CD4-positive, alpha-beta T cell (primary cell): ENCODE measurements at regions not wholly inside any gene's neighbourhood (a gene's known extent, or its start where the extent isn't known, plus 50 kb on each side); places are given as distances from the start of the nearest gene placed in this dataset.

Source experiments
- ATAC-seq: fragments of 200-7000 bp; cut with Tn5 transposase; one replicate; pipeline ENCODE4 v1.10.0; 2022; ENCODE audit warnings: mild to moderate bottlenecking; ENCODE audit not compliant: poor library complexity
- CTCF ChIA-PET: fragments of 350-600 bp; sonication (Branson Sonifier 250); formaldehyde crosslinking; loops from one replicate; lab custom pipeline; 2021; ENCODE audit warnings: antibody characterized with exemption, inconsistent platforms; lab: Charles Lee
- POLR2A ChIA-PET: fragments of 350-600 bp; sonication (Branson Sonifier 250); formaldehyde crosslinking; loops from one replicate; lab custom pipeline; 2021; ENCODE audit warnings: antibody characterized with exemption, inconsistent platforms; lab: Charles Lee
- DNase-seq, 14 experiments: peaks; one replicate each; pipeline ENCODE4 v3.0.0-alpha.2; 2013 to 2020; ENCODE audit warnings: mixed read lengths in 2 of 14
- H3K27ac ChIP-seq, 2 donors: one replicate each; pipeline versions ENCODE4 v1.5.1 to v1.7.0; 2013; ENCODE audit warnings: low read length in 2 of 2, low read depth in 1 of 2, mild to moderate bottlenecking in 1 of 2
- H3K27me3 ChIP-seq, 2 experiments: 1 replicate in 1 of 2; 2 replicates in 1 of 2; pipeline versions ENCODE4 v1.6.1 to v1.7.0; 2013; ENCODE audit warnings: low read length in 2 of 2, control low read depth in 1 of 2, mild to moderate bottlenecking in 1 of 2, moderate library complexity in 1 of 2; ENCODE audit not compliant: insufficient read depth in 2 of 2, control insufficient read depth in 1 of 2
- H3K36me3 ChIP-seq: one replicate; pipeline ENCODE4 v1.6.1; 2013; ENCODE audit warnings: low read length, control low read depth; ENCODE audit not compliant: insufficient read depth
- H3K4me1 ChIP-seq: one replicate; pipeline ENCODE4 v1.6.1; 2013; ENCODE audit warnings: low read length, control low read depth; ENCODE audit not compliant: insufficient read depth
- H3K4me3 ChIP-seq: one replicate; pipeline ENCODE4 v1.5.1; 2013; ENCODE audit warnings: mild to moderate bottlenecking, low read length, moderate library complexity
- H3K9me3 ChIP-seq, 2 experiments: 1 replicate in 1 of 2; 2 replicates in 1 of 2; pipeline versions ENCODE4 v1.6.1 to v1.7.0; 2013; ENCODE audit warnings: low read length in 2 of 2, mild to moderate bottlenecking in 2 of 2, control low read depth in 1 of 2, moderate library complexity in 1 of 2; ENCODE audit not compliant: control insufficient read depth in 1 of 2, insufficient read depth in 1 of 2
- H3K27ac Mint-ChIP-seq: one replicate; pipeline ENCODE4 v1.8.0; 2020; ENCODE audit warnings: mixed read lengths
- H3K27me3 Mint-ChIP-seq: one replicate; pipeline ENCODE4 v1.8.0; 2021; ENCODE audit warnings: mixed read lengths
- H3K36me3 Mint-ChIP-seq: one replicate; pipeline ENCODE4 v1.8.0; 2021; ENCODE audit warnings: low read depth, mixed read lengths
- H3K4me1 Mint-ChIP-seq: one replicate; pipeline ENCODE4 v1.8.0; 2021; ENCODE audit warnings: low read depth, mixed read lengths
- H3K4me3 Mint-ChIP-seq: one replicate; pipeline ENCODE4 v1.8.0; 2020; ENCODE audit warnings: mild to moderate bottlenecking, mixed read lengths
- H3K9me3 Mint-ChIP-seq: one replicate; pipeline ENCODE4 v1.8.0; 2020; ENCODE audit warnings: mixed read lengths
- intact Hi-C, 2 experiments: fragments of 100-400 bp; cut with DNase I in 1 of 2; cut with micrococcal nuclease in 1 of 2; formaldehyde crosslinking; loops; one replicate each; pipeline versions ENCODE4 v1.15.1 to v1.9.0; 2023 to 2025; cut with DNase I, micrococcal nuclease
- TF ChIP-seq, protein P1 (sequence below): fragments of 200-600 bp; IDR thresholded peaks from one replicate; pipeline ENCODE4 v1.8.0; 2022; ENCODE audit warnings: antibody characterized with exemption, mild to moderate bottlenecking

DNA sequence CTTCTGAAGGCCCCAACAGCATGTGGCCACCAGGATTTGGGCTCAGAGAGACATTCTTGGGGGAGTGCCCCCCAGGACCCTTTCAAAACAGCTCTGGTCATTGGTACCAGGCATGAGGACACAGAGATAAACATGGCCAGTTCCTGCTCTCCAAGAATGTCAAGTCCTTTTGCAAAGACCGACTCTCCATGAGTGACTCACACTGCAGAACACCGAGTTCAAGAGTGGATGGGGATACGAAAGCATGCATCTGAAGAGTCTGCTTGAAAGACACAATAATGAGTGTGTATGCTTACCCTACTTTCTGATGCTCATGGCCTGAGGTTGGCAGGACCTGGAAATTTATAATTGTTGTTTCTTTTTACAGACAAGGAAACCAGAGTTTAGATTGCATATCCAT is 450.6 kb downstream of the TSN start:
- ChIA-PET POLR2A (no interaction called here), CTCF (no interaction called here)
- Mint-ChIP-seq H3K27ac (no peak overlapping the region), H3K27me3 (no peaks in the 10 kb centered on the region), H3K4me1 (no peaks in the 10 kb centered on the region), H3K4me3 (no peak overlapping the region), H3K36me3 (no peaks in the 10 kb centered on the region), H3K9me3 (no peaks in the 10 kb centered on the region)
- H3K27me3 ChIP-seq = no peaks in the 10 kb centered on the region
- H3K4me1 ChIP-seq = no peaks in the 10 kb centered on the region
- DNase-seq (no peak), ATAC-seq (no peak)
- no peak overlapping the region for H3K4me3 ChIP-seq
- intact Hi-C loops = no loop called here
- no peak overlapping the region for H3K27ac ChIP-seq
- no peaks in the 10 kb centered on the region for H3K36me3 ChIP-seq
- TF ChIP-seq, protein P1, sequence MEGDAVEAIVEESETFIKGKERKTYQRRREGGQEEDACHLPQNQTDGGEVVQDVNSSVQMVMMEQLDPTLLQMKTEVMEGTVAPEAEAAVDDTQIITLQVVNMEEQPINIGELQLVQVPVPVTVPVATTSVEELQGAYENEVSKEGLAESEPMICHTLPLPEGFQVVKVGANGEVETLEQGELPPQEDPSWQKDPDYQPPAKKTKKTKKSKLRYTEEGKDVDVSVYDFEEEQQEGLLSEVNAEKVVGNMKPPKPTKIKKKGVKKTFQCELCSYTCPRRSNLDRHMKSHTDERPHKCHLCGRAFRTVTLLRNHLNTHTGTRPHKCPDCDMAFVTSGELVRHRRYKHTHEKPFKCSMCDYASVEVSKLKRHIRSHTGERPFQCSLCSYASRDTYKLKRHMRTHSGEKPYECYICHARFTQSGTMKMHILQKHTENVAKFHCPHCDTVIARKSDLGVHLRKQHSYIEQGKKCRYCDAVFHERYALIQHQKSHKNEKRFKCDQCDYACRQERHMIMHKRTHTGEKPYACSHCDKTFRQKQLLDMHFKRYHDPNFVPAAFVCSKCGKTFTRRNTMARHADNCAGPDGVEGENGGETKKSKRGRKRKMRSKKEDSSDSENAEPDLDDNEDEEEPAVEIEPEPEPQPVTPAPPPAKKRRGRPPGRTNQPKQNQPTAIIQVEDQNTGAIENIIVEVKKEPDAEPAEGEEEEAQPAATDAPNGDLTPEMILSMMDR = no peak
- no peaks in the 10 kb centered on the region for H3K9me3 ChIP-seq

DNA sequence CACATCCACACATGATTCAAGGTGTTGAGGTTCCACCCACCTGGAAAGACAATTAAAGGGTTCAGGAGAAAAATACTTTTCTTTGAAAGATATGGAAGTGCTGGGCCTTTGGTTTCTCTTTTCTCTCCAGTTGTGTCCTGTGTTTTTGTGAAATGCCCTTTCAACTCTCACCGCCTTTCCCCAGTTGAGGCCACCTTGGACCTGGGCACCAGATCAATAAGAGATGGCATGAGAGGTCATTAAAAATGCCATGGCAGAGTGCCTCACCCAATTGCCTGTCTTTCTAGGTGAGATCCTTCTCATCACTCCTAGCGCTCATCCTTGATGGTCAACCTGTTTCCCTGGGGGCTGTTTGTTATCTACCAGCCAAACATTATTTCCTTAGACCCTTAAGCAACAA is 453.9 kb downstream of the TSN start:
- no peaks in the 10 kb centered on the region for H3K4me1 Mint-ChIP-seq
- H3K27me3 Mint-ChIP-seq = no peaks in the 10 kb centered on the region
- intact Hi-C loops = no loop called here

GRCh38 chr2:122210065-122210464 is 454.6 kb downstream of the TSN start:
- Mint-ChIP-seq H3K4me3 (no peak overlapping the region), H3K9me3 (no peaks in the 10 kb centered on the region), H3K27me3 (no peaks in the 10 kb centered on the region), H3K36me3 (no peaks in the 10 kb centered on the region), H3K27ac (no peak overlapping the region), H3K4me1 (no peaks in the 10 kb centered on the region)
- Histone ChIP-seq H3K27ac (no peak overlapping the region), H3K4me1 (no peaks in the 10 kb centered on the region), H3K4me3 (no peak overlapping the region), H3K36me3 (no peaks in the 10 kb centered on the region), H3K9me3 (no peaks in the 10 kb centered on the region), H3K27me3 (no peaks in the 10 kb centered on the region)
- no peak for ATAC-seq
- CTCF ChIA-PET = no interaction called here
- DNase-seq = no peak
- POLR2A ChIA-PET = no interaction called here
- TF ChIP-seq, protein P1 = no peak
- intact Hi-C loops = no loop called here

More for the DNA sequence above, 453.9 kb downstream of the TSN start:
- Histone ChIP-seq H3K27ac (no peak overlapping the region), H3K9me3 (no peaks in the 10 kb centered on the region), H3K4me3 (no peak overlapping the region), H3K27me3 (no peaks in the 10 kb centered on the region), H3K36me3 (no peaks in the 10 kb centered on the region), H3K4me1 (no peaks in the 10 kb centered on the region)
- no peak for ATAC-seq
- POLR2A ChIA-PET = no interaction called here
- CTCF ChIA-PET = no interaction called here
- DNase-seq = no peak
- Mint-ChIP-seq H3K36me3 (no peaks in the 10 kb centered on the region), H3K9me3 (no peaks in the 10 kb centered on the region), H3K4me3 (no peak overlapping the region), H3K27ac (no peak overlapping the region)
- TF ChIP-seq, protein P1 = no peak
